Neural cell (in vitro differentiated cells): ENCODE measurements at regions not wholly inside any gene's neighbourhood (a gene's known extent, or its start where the extent isn't known, plus 50 kb on each side); places are given as distances from the start of the nearest gene placed in this dataset.

ENCODE experiments used
- H2AFZ ChIP-seq: fragments of 200-600, 300-800 bp; sonication (generic), shearing (Covaris generic); 2 replicates; pipeline ENCODE4 v1.6.0; 2014; ENCODE audit warnings: low read depth, mild to moderate bottlenecking, antibody characterized with exemption, low read length, moderate library complexity
- H3F3A ChIP-seq: fragments of 200-600 bp; shearing (Covaris generic); 2 replicates; pipeline ENCODE4 v1.6.1; 2016; ENCODE audit warnings: mild to moderate bottlenecking, moderate library complexity, mixed read lengths, antibody characterized with exemption, low read length; ENCODE audit not compliant: insufficient read depth, poor library complexity, severe bottlenecking
- H3K27ac ChIP-seq: fragments of 200-600, 300-800 bp; sonication (generic), shearing (Covaris generic); 2 replicates; pipeline ENCODE4 v1.5.1; 2014; ENCODE audit warnings: mild to moderate bottlenecking, low read length, moderate library complexity
- H3K27me3 ChIP-seq: fragments of 300-800, 200-600 bp; sonication (generic), shearing (Covaris generic); 2 replicates; pipeline ENCODE4 v1.6.0; 2014; ENCODE audit warnings: mild to moderate bottlenecking, low read depth, low read length, moderate library complexity; ENCODE audit not compliant: insufficient read depth
- H3K36me3 ChIP-seq: fragments of 300-800, 200-600 bp; sonication (generic), shearing (Covaris generic); 2 replicates; pipeline ENCODE4 v1.5.1; 2014; ENCODE audit warnings: mild to moderate bottlenecking, antibody characterized with exemption, low read length, moderate library complexity; ENCODE audit not compliant: insufficient read depth
- H3K4me2 ChIP-seq: fragments of 300-800, 200-600 bp; sonication (generic), shearing (Covaris generic); 2 replicates; pipeline ENCODE4 v1.6.0; 2014; ENCODE audit warnings: mild to moderate bottlenecking, low read length
- H3K4me3 ChIP-seq: fragments of 300-800, 200-600 bp; sonication (generic), shearing (Covaris generic); 2 replicates; pipeline ENCODE4 v1.5.1; 2014; ENCODE audit warnings: mild to moderate bottlenecking, low read length, moderate library complexity
- H3K79me2 ChIP-seq: fragments of 200-600 bp; shearing (Covaris generic); replicated peaks from 2 replicates; pipeline ENCODE4 v1.6.0; 2014; ENCODE audit warnings: mild to moderate bottlenecking, low read length, moderate library complexity; ENCODE audit not compliant: insufficient read depth
- H3K9ac ChIP-seq: fragments of 300-800, 200-600 bp; sonication (generic), shearing (Covaris generic); 2 replicates; pipeline ENCODE4 v1.6.1; 2016; ENCODE audit warnings: mild to moderate bottlenecking, low read length, mixed read lengths
- H3K9me2 ChIP-seq: fragments of 200-600 bp; shearing (Covaris generic); 2 replicates; pipeline ENCODE4 v1.6.1; 2016; ENCODE audit warnings: mild to moderate bottlenecking, low read length, mixed read lengths; ENCODE audit not compliant: insufficient read depth
- H3K9me3 ChIP-seq: fragments of 200-600, 300-800 bp; sonication (generic), shearing (Covaris generic); 2 replicates; pipeline ENCODE4 v1.6.1; 2016; ENCODE audit warnings: mild to moderate bottlenecking, mixed run types, low read length, moderate library complexity, mixed read lengths
- H4K20me1 ChIP-seq: fragments of 200-600 bp; shearing (Covaris generic); 2 replicates; pipeline ENCODE4 v1.6.1; 2016; ENCODE audit warnings: mild to moderate bottlenecking, mixed run types; ENCODE audit not compliant: insufficient read depth
- EP300 ChIP-seq: fragments of 450-650 bp; conservative IDR thresholded peaks from 2 replicates; pipeline ENCODE4 v1.6.1; 2014; ENCODE audit warnings: antibody characterized with exemption, mild to moderate bottlenecking, moderate library complexity; ENCODE audit not compliant: poor library complexity, severe bottlenecking
- EZH2 ChIP-seq: fragments of 200-600, 300-800 bp; shearing (Covaris generic), sonication (generic); IDR thresholded peaks from 2 replicates; pipeline ENCODE4 v1.6.1; 2014; ENCODE audit warnings: antibody characterized with exemption, low read length, borderline replicate concordance, mild to moderate bottlenecking; ENCODE audit not compliant: insufficient read depth, poor library complexity, severe bottlenecking
- MXI1 ChIP-seq: fragments of 450-650 bp; conservative IDR thresholded peaks from 2 replicates; pipeline ENCODE4 v1.6.1; 2014; ENCODE audit warnings: antibody characterized with exemption, mild to moderate bottlenecking; ENCODE audit not compliant: poor library complexity, severe bottlenecking
- POLR2AphosphoS5 ChIP-seq: IDR thresholded peaks from 2 replicates; pipeline ENCODE4 v1.6.1; 2012
- RAD21 ChIP-seq: fragments of 450-650 bp; conservative IDR thresholded peaks from 2 replicates; pipeline ENCODE4 v1.6.1; 2014; ENCODE audit warnings: antibody characterized with exemption, mild to moderate bottlenecking, moderate library complexity
- REST ChIP-seq: IDR thresholded peaks from 2 replicates; pipeline ENCODE4 v1.6.1; 2012; ENCODE audit warnings: borderline replicate concordance
- SMC3 ChIP-seq: fragments of 450-650 bp; conservative IDR thresholded peaks from 2 replicates; pipeline ENCODE4 v1.6.1; 2014; ENCODE audit warnings: antibody characterized with exemption, mild to moderate bottlenecking, moderate library complexity; ENCODE audit not compliant: poor library complexity
- TAF1 ChIP-seq: IDR thresholded peaks from 2 replicates; pipeline ENCODE4 v1.6.1; 2012; ENCODE audit warnings: low read depth

DNA sequence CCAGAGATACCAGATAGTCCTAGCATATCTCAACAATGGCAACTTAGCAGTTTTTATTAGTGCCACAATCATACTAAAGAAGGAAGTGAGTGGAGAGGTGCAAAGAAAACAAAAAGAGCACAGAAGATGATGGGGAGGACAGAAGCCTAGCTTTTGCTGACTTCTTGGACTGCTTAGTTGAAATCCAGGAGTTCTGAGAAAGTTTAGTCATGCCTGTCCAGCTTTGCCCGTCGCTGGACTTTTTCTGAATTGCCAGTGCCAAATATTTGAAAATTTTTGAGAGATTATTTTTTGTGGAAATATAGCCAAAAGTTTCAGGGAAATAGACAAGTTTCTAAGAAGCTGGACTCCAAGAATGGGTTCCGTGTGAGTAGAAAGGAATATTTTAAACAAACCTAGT lies 558.7 kb upstream of the TNP1 start:
- Histone ChIP-seq H2AFZ (no peak overlapping the region), H3K9me3 (no peaks in the 10 kb centered on the region), H3K4me3 (no peak overlapping the region), H3K9ac (no peak overlapping the region), H3K27ac (no peak overlapping the region), H3K36me3 (no peaks in the 10 kb centered on the region), H3F3A (no peaks in the 10 kb centered on the region), H3K4me2 (no peak overlapping the region), H3K9me2 (no peaks in the 10 kb centered on the region), H3K27me3 (no peaks in the 10 kb centered on the region), H3K79me2 (no peaks in the 10 kb centered on the region), H4K20me1 (no peaks in the 10 kb centered on the region)
- TF ChIP-seq RAD21 (no peak), MXI1 (no peak), EZH2 (no peak), POLR2AphosphoS5 (no peak), REST (no peak), EP300 (no peak), TAF1 (no peak), SMC3 (no peak)

GRCh38 chr2:217418090-217418489 lies 558.2 kb upstream of the TNP1 start:
- no peak overlapping the region for H2AFZ ChIP-seq
- H3K4me2 ChIP-seq = no peak overlapping the region
- no peaks in the 10 kb centered on the region for H3K27me3 ChIP-seq
- H4K20me1 ChIP-seq = no peaks in the 10 kb centered on the region
- H3K4me3 ChIP-seq = no peak overlapping the region
- H3K9me3 ChIP-seq = no peaks in the 10 kb centered on the region
- no peak overlapping the region for H3K9ac ChIP-seq
- H3K27ac ChIP-seq = no peak overlapping the region
- H3K9me2 ChIP-seq = no peaks in the 10 kb centered on the region
- no peaks in the 10 kb centered on the region for H3K36me3 ChIP-seq
- no peaks in the 10 kb centered on the region for H3F3A ChIP-seq
- no peaks in the 10 kb centered on the region for H3K79me2 ChIP-seq
- TF ChIP-seq MXI1 = no peak
- no peak for TF ChIP-seq SMC3
- no peak for TF ChIP-seq RAD21
- no peak for TF ChIP-seq EP300
- TF ChIP-seq TAF1 = no peak
- no peak for TF ChIP-seq POLR2AphosphoS5
- no peak for TF ChIP-seq EZH2
- TF ChIP-seq REST = no peak
